ENCODE measurements at regions not wholly inside any gene's neighbourhood (a gene's known extent, or its start where the extent isn't known, plus 50 kb on each side); places are given as distances from the start of the nearest gene placed in this dataset.

GRCh38 chr3:163563485-163563884, 1514.8 kb downstream of the SI start:
- TF ChIP-seq CTCF (IDR thresholded peaks at IDR 0.05): no peak
- intact Hi-C loops (cut with micrococcal nuclease): no loop called here

GRCh38 chr3:163562625-163563024, 1515.7 kb downstream of the SI start:
- Histone ChIP-seq H3K79me2 (ENCODE audit: insufficient read depth, low read length) (no peaks in the 10 kb centered on the region), H3K36me3 (replicated peaks in 1 of 2; ENCODE audit: control insufficient read depth in 1 of 2, insufficient read depth in 2 of 2, low read length in 2 of 2) (no peaks in the 10 kb centered on the region), H3K9me3 (replicated peaks in 1 of 2; ENCODE audit: control insufficient read depth in 1 of 2, insufficient read depth in 1 of 2, low read length in 2 of 2) (peaks cover 3 to 4% of the 10 kb centered on the region in 2 donors), H3K9ac (ENCODE audit: insufficient read depth, low read length, poor library complexity, severe bottlenecking) (no peak overlapping the region), H3K4me1 (ENCODE audit: control insufficient read depth in 1 of 2, insufficient read depth in 2 of 2, low read length in 2 of 2) (no peaks in the 10 kb centered on the region), H4K20me1 (ENCODE audit: insufficient read depth, low read length) (no peaks in the 10 kb centered on the region), H2AFZ (ENCODE audit: insufficient read depth, low read depth, low read length, poor library complexity, severe bottlenecking) (no peak overlapping the region), H3K27ac (ENCODE audit: low read depth in 1 of 2, low read length in 2 of 2) (no peak overlapping the region), H3K27me3 (ENCODE audit: control insufficient read depth in 2 of 2, insufficient read depth in 2 of 2, low read length in 2 of 2) (no peaks in the 10 kb centered on the region), H3K4me2 (replicated peaks; ENCODE audit: extremely low read depth, low read length, poor library complexity, severe bottlenecking) (no peak overlapping the region), H3K4me3 (replicated peaks in 1 of 3; ENCODE audit: low read depth in 2 of 3, low read length in 3 of 3) (no peak overlapping the region)
- no peak overlapping the region for H3K4me3 Mint-ChIP-seq
- H3K9me3 Mint-ChIP-seq: peaks cover 0 to 7% (median 0%) of the 10 kb centered on the region in 7 donors
- no CpG with 5 or more reads among the region's 2 CpGs for WGBS (ENCODE audit: insufficient coverage)
- no peak for TF ChIP-seq CTCF (IDR thresholded peaks at IDR 0.05)
- no peak overlapping the region for H3K27ac Mint-ChIP-seq
- no peak for DNase-seq
- intact Hi-C loops (cut with micrococcal nuclease): no loop called here
- no peaks in the 10 kb centered on the region for H3K4me1 Mint-ChIP-seq
- no peaks in the 10 kb centered on the region for H3K36me3 Mint-ChIP-seq
- peaks cover 0 to 2% (median 0%) of the 10 kb centered on the region in 3 donors for H3K27me3 Mint-ChIP-seq (ENCODE audit: low read depth in 3 of 3)

More at GRCh38 chr3:163563485-163563884, 1514.8 kb downstream of the SI start:
- Histone ChIP-seq H3K79me2 (ENCODE audit: insufficient read depth, low read length) (no peaks in the 10 kb centered on the region), H3K9ac (ENCODE audit: insufficient read depth, low read length, poor library complexity, severe bottlenecking) (no peak overlapping the region), H3K36me3 (replicated peaks in 1 of 2; ENCODE audit: control insufficient read depth in 1 of 2, insufficient read depth in 2 of 2, low read length in 2 of 2) (no peaks in the 10 kb centered on the region), H3K4me2 (replicated peaks; ENCODE audit: extremely low read depth, low read length, poor library complexity, severe bottlenecking) (no peak overlapping the region), H3K4me1 (ENCODE audit: control insufficient read depth in 1 of 2, insufficient read depth in 2 of 2, low read length in 2 of 2) (no peaks in the 10 kb centered on the region), H3K4me3 (replicated peaks in 1 of 3; ENCODE audit: low read depth in 2 of 3, low read length in 3 of 3) (no peak overlapping the region), H3K27me3 (ENCODE audit: control insufficient read depth in 2 of 2, insufficient read depth in 2 of 2, low read length in 2 of 2) (no peaks in the 10 kb centered on the region), H3K27ac (ENCODE audit: low read depth in 1 of 2, low read length in 2 of 2) (no peak overlapping the region), H4K20me1 (ENCODE audit: insufficient read depth, low read length) (no peaks in the 10 kb centered on the region), H3K9me3 (replicated peaks in 1 of 2; ENCODE audit: control insufficient read depth in 1 of 2, insufficient read depth in 1 of 2, low read length in 2 of 2) (peaks cover 3 to 4% of the 10 kb centered on the region in 2 donors), H2AFZ (ENCODE audit: insufficient read depth, low read depth, low read length, poor library complexity, severe bottlenecking) (no peak overlapping the region)
- H3K27ac Mint-ChIP-seq: no peak overlapping the region
- no peaks in the 10 kb centered on the region for H3K36me3 Mint-ChIP-seq
- peaks cover 0 to 7% (median 0%) of the 10 kb centered on the region in 7 donors for H3K9me3 Mint-ChIP-seq
- H3K4me1 Mint-ChIP-seq: no peaks in the 10 kb centered on the region
- no peak for DNase-seq
- H3K27me3 Mint-ChIP-seq (ENCODE audit: low read depth in 3 of 3): peaks cover 0 to 2% (median 0%) of the 10 kb centered on the region in 3 donors
- 20% methylated on average over 1 of the region's 1 CpG for WGBS (ENCODE audit: insufficient coverage)
- H3K4me3 Mint-ChIP-seq: no peak overlapping the region

All from CD14-positive monocyte (primary cell).